ENCODE measurements at regions not wholly inside any gene's neighbourhood (a gene's known extent, or its start where the extent isn't known, plus 50 kb on each side); places are given as distances from the start of the nearest gene placed in this dataset.
A peak's percentile ranks its signal among the peaks of the same experiment; 100 is the strongest.

DNA sequence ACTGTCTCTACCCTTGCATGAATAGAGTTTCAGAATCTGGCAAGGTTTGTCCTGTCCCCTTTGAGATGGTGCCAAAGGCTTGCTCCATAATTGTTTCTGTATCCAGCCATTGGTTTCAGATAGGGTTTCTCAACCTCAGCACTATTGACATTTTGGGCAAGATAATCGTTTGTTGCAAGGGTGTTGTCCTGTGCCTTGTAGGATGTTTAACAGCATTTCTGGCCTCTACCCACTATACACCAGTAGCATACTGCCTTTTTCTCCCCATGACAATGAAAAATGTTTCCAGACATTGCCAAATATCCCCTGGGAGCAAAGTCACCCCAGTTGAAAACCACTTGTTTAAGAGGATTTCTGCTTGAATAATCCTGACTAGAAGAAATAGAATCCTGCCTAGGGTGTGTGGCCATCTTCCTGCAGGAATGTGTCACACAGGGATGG is 126.8 kb downstream of the CDC42EP3 start:
- no peak for DNase-seq (ENCODE audit: low spot score)

DNA sequence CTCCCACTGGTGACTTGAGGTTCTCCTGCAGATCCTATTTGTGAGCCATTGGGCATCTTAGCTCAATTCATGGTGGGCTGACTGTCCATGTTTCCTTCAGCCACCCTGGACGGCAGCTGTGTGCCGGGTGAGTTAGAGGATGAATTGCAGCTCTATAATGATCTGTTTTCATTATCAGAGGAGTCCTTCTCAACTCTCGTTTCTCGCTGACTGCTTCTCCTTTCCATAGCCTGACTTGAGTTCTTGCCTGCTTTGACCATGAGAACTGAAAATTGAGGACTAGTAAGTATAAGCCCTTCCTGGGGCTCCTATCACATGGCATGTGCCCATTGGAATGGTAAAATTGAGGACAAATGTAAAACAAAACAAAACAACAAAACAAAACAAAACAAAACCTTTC is 121.8 kb downstream of the CDC42EP3 start:
- DNase-seq (ENCODE audit: low spot score) = no peak

DNA sequence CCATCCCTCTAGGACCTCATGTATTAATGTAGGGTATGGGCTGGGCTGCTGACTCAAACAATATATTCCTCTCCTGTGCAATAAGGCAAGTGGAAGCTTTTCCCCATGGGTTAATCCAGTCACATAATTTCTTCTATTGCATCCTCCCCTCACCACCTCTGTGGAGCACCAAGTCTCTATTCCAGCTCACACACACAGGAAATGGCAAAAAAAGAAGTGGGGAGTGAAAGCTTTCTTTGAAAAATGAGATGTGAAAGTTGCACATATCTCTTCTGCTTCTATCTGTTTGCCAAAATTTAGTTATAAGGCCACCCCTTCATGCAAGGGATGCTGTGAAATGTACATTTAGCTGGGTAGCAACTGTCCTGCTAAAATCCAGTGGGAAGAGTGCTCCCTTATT is 121.3 kb downstream of the CDC42EP3 start:
- DNase-seq (ENCODE audit: low spot score) = no peak

- DNase-seq (ENCODE audit: low spot score) = no peak
Measured at GRCh38 chr2:37551783-37552182, 119.7 kb downstream of the CDC42EP3 start.

DNA sequence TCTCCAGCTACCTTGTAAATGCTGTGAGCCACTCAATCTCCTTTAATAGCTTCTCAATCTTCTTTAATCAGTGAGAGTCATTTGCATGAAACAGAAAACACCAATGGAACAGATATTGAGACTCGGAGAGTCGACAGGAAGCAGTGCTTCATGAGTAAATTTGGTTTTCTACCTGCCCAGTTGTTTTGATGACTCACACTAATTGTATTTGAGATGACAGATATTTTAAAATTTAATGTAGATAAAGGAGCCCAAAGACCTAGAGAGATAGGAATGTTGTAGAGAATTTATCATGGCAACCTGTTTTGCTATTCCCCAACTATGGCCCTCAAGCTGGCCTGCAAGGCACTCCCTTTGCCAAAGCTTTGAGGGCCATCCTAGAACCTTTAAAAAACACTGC is 119.1 kb downstream of the CDC42EP3 start:
- DNase-seq (ENCODE audit: low spot score) = no peak

- no peak for DNase-seq (ENCODE audit: low spot score)
Measured at GRCh38 chr2:37553411-37554154, 117.9 kb downstream of the CDC42EP3 start.

DNA sequence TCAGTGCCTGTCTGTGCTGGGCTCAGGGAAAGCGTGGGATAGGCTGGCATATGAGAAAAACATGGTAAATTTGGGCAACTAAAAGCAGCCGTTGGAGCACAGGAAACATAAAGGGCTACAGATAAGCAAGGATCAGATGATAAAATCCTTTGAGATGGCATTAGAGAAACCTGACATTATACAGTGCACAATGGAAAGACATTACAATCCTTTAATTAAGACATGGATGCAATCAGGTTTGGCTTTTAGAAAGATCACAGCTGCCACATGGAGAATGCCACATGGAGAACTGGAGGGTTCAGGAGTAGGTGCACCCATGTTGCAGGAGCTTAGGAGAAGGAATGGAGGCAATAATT is 117.3 kb downstream of the CDC42EP3 start:
- no peak for DNase-seq (ENCODE audit: low spot score)

- DNase-seq (ENCODE audit: low spot score) = no peak
Measured at GRCh38 chr2:37554687-37555086, 116.8 kb downstream of the CDC42EP3 start.

DNA sequence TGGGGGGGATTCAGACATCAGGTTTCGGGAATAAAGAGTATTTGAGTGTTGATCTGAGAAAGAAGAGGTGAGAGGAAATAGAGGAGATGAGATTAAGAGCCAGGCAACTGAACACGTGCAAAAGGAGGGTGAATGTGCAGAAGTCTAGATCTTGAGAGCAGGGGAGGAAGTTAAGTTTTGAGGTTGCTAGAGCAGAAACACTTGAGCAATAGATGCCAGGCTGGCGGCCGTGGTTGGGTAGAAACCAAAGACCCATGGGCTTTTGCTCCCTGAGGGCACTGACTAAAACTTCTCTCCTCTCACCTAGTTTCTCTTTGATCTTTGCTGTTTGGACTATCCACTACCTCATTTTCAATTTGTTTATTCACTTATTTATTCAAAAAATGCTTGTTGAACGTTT is 116.0 kb downstream of the CDC42EP3 start:
- peak; percentile 15 for DNase-seq (ENCODE audit: low spot score)

DNA sequence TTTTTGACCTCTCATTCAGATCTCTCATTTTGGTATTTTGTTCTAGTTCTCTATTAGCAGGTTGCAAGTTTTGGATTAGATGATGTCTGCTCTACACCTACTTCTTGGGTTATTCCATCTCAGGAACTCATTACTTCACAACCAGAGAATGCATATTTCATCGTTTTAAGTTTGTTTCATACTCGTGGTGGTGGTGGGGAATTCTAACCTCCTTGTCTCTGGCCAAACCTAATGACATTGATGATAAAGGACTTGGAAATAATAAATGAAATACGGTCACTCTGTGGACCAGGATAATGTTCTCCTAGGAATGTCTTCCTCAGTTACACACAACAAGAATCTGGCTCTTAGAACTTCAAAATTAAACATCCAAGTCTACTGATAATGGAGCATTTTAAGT is 115.2 kb downstream of the CDC42EP3 start:
- no peak for DNase-seq (ENCODE audit: low spot score)

DNA sequence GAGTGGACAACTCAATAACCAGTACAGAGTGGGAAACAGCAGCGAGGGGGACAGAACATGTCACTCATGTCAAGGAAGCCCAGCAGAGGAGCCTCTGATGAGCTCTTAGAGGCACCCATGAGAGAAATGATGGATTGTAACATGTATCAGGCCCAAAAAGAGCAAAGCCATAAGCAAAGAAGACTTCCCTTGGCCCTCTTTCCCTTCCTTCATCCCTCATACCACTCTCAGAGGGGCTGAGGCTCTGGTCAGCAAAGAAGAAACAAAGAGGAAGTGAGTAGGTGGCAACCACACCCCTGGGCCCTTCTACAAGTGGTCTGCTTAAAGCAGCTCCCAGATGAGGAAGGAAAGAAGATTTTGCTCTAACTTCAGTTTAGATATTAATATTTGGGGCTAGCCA is 112.8 kb downstream of the CDC42EP3 start:
- DNase-seq (ENCODE audit: low spot score) = peak; percentile 45

DNA sequence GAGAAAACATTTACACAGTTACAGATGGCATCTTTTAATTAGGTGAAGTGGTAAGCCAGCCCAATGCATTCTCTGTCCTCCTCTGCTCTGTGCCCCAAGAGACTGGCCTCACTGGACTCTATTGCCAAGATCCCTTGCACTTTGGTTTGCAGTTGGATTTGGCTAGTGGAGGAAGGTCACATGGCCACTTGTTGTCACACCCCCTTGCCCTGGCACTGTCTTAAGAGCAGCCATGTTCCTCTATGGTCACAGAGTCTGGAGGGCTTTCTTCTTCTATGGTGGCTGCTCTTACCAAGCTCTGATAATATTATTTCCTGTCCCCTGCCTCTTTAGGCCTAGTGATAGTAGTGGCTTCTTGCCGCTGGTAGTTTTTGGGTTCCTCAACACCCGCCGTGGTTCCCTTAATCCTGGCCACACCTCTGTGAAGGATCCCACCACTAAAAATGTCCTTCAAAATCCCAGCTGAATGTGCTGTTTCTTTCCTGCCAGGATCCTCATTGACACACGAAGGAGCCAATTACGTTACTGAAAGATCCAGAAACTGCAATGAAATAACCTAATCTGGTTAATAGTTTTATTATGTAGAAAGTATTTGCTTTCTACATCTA is 111.1 kb downstream of the CDC42EP3 start:
- no peak for DNase-seq (ENCODE audit: low spot score)

DNA sequence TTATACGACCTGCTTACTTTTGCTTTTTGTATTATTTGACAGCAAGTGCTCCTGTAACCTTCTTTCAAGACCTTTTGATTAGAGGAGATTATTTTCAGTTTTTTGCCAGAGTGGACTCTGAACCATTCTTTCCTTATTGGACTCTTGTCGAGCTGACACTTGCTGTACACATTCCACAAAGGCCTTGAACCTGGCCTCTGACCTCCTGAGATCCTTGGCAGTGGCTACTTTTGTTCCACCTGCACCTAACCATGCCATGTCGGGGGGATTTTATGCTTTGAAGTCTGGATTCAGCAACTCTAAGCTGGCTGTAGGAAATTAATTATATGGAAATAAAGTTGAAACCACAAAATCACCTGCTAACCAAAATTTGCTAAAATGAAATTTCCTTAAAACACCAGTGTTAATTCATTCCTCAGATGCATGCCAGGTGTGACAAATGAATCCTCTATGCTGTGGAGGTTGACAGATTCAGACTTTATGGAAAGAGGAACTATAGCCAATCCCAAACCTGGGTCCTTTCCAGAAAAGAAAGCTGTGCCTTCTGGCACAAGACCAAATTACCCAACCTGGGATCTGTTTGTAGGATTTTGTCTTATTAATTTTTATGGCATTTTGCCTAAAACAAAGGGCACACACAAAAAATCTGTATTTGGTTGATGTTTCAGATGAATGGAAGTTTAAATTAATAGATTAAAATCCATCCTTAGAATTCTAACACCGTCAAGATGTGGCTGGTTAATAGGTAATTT is 110.4 kb downstream of the CDC42EP3 start:
- DNase-seq (ENCODE audit: low spot score) = no peak

GRCh38 chr2:37561615-37562569 is 109.5 kb downstream of the CDC42EP3 start:
- DNase-seq (ENCODE audit: low spot score) = no peak

DNA sequence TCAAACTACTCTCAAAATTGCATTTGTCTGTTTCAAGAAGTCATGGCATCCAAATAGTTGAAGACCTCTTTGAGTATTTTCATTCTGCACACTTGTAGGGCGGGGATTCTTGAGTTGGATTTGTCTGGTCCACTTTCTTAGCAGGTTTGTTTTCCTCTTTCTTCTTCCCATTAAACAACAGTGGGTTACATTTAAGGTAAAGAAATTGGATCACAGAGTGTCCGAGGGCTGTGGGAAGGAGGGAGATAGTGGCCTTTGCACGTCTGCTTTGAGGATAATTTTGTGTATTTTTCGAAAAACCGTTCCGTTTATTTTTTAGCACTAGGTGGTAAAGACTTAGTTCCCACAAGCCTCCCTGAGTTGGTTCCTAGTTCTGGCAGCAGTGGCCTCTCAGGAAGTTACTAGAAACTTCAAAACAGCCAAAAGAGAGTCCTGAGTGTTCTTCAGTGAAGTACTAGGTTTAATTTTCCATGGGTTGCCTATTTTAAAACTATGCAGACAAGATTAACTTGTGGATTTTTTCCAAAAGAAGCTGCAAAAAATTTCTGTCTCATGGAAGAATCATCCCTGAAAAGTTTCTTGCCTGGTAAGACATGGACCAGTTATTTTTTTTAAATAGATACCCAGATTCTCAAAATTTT is 107.9 kb downstream of the CDC42EP3 start:
- DNase-seq (ENCODE audit: low spot score) = peak; percentile 26

- no peak for DNase-seq (ENCODE audit: low spot score)
Measured at GRCh38 chr2:37564356-37564755, 107.1 kb downstream of the CDC42EP3 start.

GRCh38 chr2:37566517-37566981 is 104.9 kb downstream of the CDC42EP3 start:
- DNase-seq (ENCODE audit: low spot score) = no peak

GRCh38 chr2:37568565-37568964 is 102.9 kb downstream of the CDC42EP3 start:
- DNase-seq (ENCODE audit: low spot score) = no peak

GRCh38 chr2:37569131-37569823 is 102.2 kb downstream of the CDC42EP3 start:
- no peak for DNase-seq (ENCODE audit: low spot score)

GRCh38 chr2:37569986-37570679 is 101.3 kb downstream of the CDC42EP3 start:
- no peak for DNase-seq (ENCODE audit: low spot score)
